ENCODE measurements at regions not wholly inside any gene's neighbourhood (a gene's known extent, or its start where the extent isn't known, plus 50 kb on each side); places are given as distances from the start of the nearest gene placed in this dataset.

DNA sequence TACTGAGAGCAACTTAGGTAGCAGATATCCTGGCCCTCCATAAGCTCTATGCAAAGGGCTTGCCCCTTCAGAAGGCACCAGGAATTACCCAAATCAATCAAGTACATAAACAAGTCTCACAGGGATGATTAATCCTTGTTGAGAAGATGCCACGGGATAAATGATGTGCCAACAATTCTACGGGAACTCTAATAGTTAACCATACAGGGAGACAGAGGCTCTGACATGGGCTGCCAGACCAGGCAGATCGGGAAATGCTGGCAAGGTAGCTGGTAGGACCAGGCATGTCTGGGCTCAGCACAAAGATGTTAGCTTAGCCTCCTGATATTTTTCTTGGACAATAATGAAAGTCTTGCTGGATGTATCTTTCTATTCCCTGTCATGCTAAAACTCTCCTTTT is 249.3 kb upstream of the THBS1 start:
- H2AK5ac ChIP-seq (ENCODE audit: low read depth, low read length), result no peak overlapping the region
- peaks cover 0 to 2% (median 0%) of the 10 kb centered on the region in 4 experiments; a peak in 1 of 7 replicates for H3K27me3 ChIP-seq (replicated peaks in 1 of 4; ENCODE audit: control insufficient read depth in 3 of 4, extremely low read depth in 1 of 4, insufficient read depth in 3 of 4, low read length in 3 of 4)
- no peaks in the 10 kb centered on the region for H3K4me1 ChIP-seq (replicated peaks in 1 of 4; ENCODE audit: control insufficient read depth in 3 of 4, insufficient read depth in 4 of 4, low read length in 3 of 4)
- no peak overlapping the region for H2BK5ac ChIP-seq (ENCODE audit: low read depth, low read length)
- no peaks in the 10 kb centered on the region for H3K9me3 ChIP-seq (ENCODE audit: insufficient read depth in 2 of 2, low read depth in 1 of 2, low read length in 1 of 2)
- H2BK20ac ChIP-seq (ENCODE audit: low read length), result no peak overlapping the region
- H3K4me3 ChIP-seq (ENCODE audit: extremely low read depth in 1 of 4, insufficient read depth in 2 of 4, low read depth in 3 of 4, low read length in 4 of 4), result no peak overlapping the region
- no peak overlapping the region for H2AFZ ChIP-seq (ENCODE audit: low read length)
- ChIA-PET CTCF (ENCODE audit: partially characterized antibody) (interaction anchor here (0.7 kb wide), 1 partner anchor 159 kb away, joined by 3 read pairs; no protein-coding TSS in a partner anchor), POLR2A (ENCODE audit: partially characterized antibody) (no interaction called here)
- H2BK120ac ChIP-seq (replicated peaks; ENCODE audit: low read depth, low read length), result no peak overlapping the region
- DNase-seq (ENCODE audit: low read depth in 1 of 2, low spot score in 2 of 2), result no peak
- no peak overlapping the region for H4K91ac ChIP-seq (replicated peaks; ENCODE audit: insufficient read length, low read length)
- WGBS, 2 experiments (ENCODE audit: extremely low coverage in 1 of 2, insufficient coverage in 1 of 2, insufficient read length in 1 of 2, insufficient replicate concordance in 2 of 2, low coverage in 1 of 2, low lambda C conversion rate in 2 of 2, missing lambda C conversion rate in 1 of 2), result 89% methylated on average over 3 of the region's 3 CpGs; no CpG with 5 or more reads in 1 of the 2 experiments
- no peak overlapping the region for H3K14ac ChIP-seq (ENCODE audit: insufficient read length)
- no peak overlapping the region for H3K23ac ChIP-seq (ENCODE audit: insufficient read length)
- no peak overlapping the region for H2BK15ac ChIP-seq (ENCODE audit: low read length)
- H3K79me2 ChIP-seq (ENCODE audit: control insufficient read depth in 1 of 2, insufficient read depth in 2 of 2, low read length in 2 of 2), result no peaks in the 10 kb centered on the region
- no peak overlapping the region for H3K18ac ChIP-seq (ENCODE audit: extremely low read depth, low read length)
- no peak overlapping the region for H3K9ac ChIP-seq (replicated peaks in 1 of 4; ENCODE audit: extremely low read depth in 1 of 4, low read depth in 3 of 4, low read length in 3 of 4)
- no peak overlapping the region for H4K5ac ChIP-seq (ENCODE audit: insufficient read length, low read depth, low read length)
- no peak for FAIRE-seq
- no peaks in the 10 kb centered on the region for H3K79me1 ChIP-seq (ENCODE audit: low read depth, low read length)
- H3K56ac ChIP-seq (replicated peaks; ENCODE audit: insufficient read length, low read depth, low read length), result no peak overlapping the region
- H3K23me2 ChIP-seq (ENCODE audit: low read depth, low read length), result no peaks in the 10 kb centered on the region
- H4K20me1 ChIP-seq (replicated peaks in 1 of 2; ENCODE audit: control insufficient read depth in 1 of 2, insufficient read depth in 2 of 2, low read length in 2 of 2), result no peaks in the 10 kb centered on the region
- no peak overlapping the region for H4K8ac ChIP-seq (ENCODE audit: extremely low read depth, insufficient read depth, low read length)
- no peak overlapping the region for H2BK12ac ChIP-seq (ENCODE audit: low read depth, low read length)
- H3K4me2 ChIP-seq (ENCODE audit: insufficient read depth in 1 of 2, low read depth in 2 of 2, low read length in 2 of 2), result no peak overlapping the region
- H3K4ac ChIP-seq (replicated peaks; ENCODE audit: insufficient read length, low read depth, low read length), result no peak overlapping the region
- TF ChIP-seq JUND (IDR thresholded peaks at IDR 0.05; ENCODE audit: low read length) (no peak), EP300 (IDR thresholded peaks at IDR 0.05; ENCODE audit: borderline replicate concordance in 1 of 2, low read depth in 2 of 2, low read length in 2 of 2) (no peak), SP4 (IDR thresholded peaks at IDR 0.05; ENCODE audit: low read length) (no peak)
- H3K27ac ChIP-seq (ENCODE audit: low read depth, low read length), result no peak overlapping the region
- H3K36me3 ChIP-seq (ENCODE audit: control insufficient read depth in 2 of 4, insufficient read depth in 4 of 4, low read length in 3 of 4), result no peaks in the 10 kb centered on the region
